DOHH2 (cell line): ENCODE measurements at regions not wholly inside any gene's neighbourhood (a gene's known extent, or its start where the extent isn't known, plus 50 kb on each side); places are given as distances from the start of the nearest gene placed in this dataset.

Experiments
- H3F3A ChIP-seq: fragments of 200-600 bp; sonication (generic), shearing (Covaris generic); 2 replicates; pipeline ENCODE4 v1.6.0; 2016; ENCODE audit warnings: antibody characterized with exemption, mild to moderate bottlenecking; ENCODE audit not compliant: control insufficient read depth, insufficient read depth
- H3K27ac ChIP-seq: fragments of 200-600 bp; sonication (generic); 2 replicates; pipeline ENCODE4 v1.5.1; 2014; ENCODE audit warnings: low read depth, mild to moderate bottlenecking, low read length, moderate library complexity
- H3K27me3 ChIP-seq: fragments of 200-600 bp; sonication (generic); 2 replicates; pipeline ENCODE4 v1.6.1; 2014; ENCODE audit warnings: mild to moderate bottlenecking, low read length, mixed read lengths; ENCODE audit not compliant: control insufficient read depth
- H3K36me3 ChIP-seq: fragments of 200-600 bp; sonication (generic); 2 replicates; pipeline ENCODE4 v1.6.1; 2014; ENCODE audit warnings: mild to moderate bottlenecking, low read length, moderate library complexity, mixed read lengths; ENCODE audit not compliant: control insufficient read depth
- H3K4me1 ChIP-seq: fragments of 200-600 bp; sonication (generic); 2 replicates; pipeline ENCODE4 v1.6.1; 2014; ENCODE audit warnings: mild to moderate bottlenecking, low read length, mixed read lengths; ENCODE audit not compliant: control insufficient read depth
- H3K4me2 ChIP-seq: fragments of 200-600 bp; sonication (generic); 2 replicates; pipeline ENCODE4 v1.6.0; 2014; ENCODE audit warnings: mild to moderate bottlenecking, low read length, moderate library complexity
- H3K4me3 ChIP-seq: fragments of 200-600 bp; sonication (generic); 2 replicates; pipeline ENCODE4 v1.5.1; 2014; ENCODE audit warnings: mild to moderate bottlenecking, low read length, mixed read lengths
- H3K79me2 ChIP-seq: fragments of 200-600 bp; sonication (generic); 2 replicates; pipeline ENCODE4 v1.6.1; 2014; ENCODE audit warnings: mild to moderate bottlenecking, low read length, mixed read lengths; ENCODE audit not compliant: control insufficient read depth
- H3K9me2 ChIP-seq: fragments of 200-600 bp; sonication (generic); replicated peaks from 2 replicates; pipeline ENCODE4 v1.6.1; 2014; ENCODE audit warnings: mild to moderate bottlenecking, low read length, mixed read lengths; ENCODE audit not compliant: control insufficient read depth
- H3K9me3 ChIP-seq: fragments of 200-600 bp; sonication (generic); 2 replicates; pipeline ENCODE4 v1.6.1; 2014; ENCODE audit warnings: antibody characterized with exemption, low read length, mixed read lengths; ENCODE audit not compliant: control insufficient read depth, insufficient read depth
- H4K20me1 ChIP-seq: fragments of 200-600 bp; sonication (generic); 2 replicates; pipeline ENCODE4 v1.6.0; 2014; ENCODE audit warnings: low read depth, mild to moderate bottlenecking, antibody characterized with exemption, low read length, moderate library complexity; ENCODE audit not compliant: control insufficient read depth, insufficient read depth
- EZH2phosphoT487 ChIP-seq: fragments of 200-600 bp; sonication (generic); IDR thresholded peaks from 2 replicates; pipeline ENCODE4 v1.6.1; 2017; ENCODE audit warnings: borderline replicate concordance, mild to moderate bottlenecking, antibody characterized with exemption, low read length, moderate library complexity, mixed read lengths
- TF ChIP-seq, protein P1 (sequence below): fragments of 200-600 bp; sonication (generic); IDR thresholded peaks from one replicate; pipeline ENCODE4 v1.5.1; 2014; ENCODE audit warnings: antibody characterized with exemption, mild to moderate bottlenecking, low read depth, low read length; ENCODE audit not compliant: poor library complexity, severe bottlenecking

DNA sequence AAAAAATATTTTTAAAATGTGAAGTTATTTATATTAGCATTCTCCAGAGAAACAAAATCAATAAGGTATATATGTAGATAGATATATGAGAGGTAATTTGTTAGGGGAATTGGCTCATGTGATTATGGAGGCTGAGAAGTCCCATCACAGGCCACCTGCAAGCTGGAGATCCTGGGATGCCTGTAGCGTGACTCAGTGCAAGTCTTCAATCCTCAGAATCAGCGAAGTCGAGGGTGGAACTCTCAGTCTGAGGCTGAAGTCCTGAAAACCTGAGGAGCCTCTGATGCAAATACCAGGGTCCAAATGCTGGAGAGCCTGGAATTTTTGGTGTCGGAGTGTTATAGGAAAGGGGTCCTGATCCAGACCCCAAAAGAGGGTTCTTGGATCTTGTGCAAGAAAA is 658.5 kb downstream of the USP25 start:
- no peak overlapping the region for H3K4me3 ChIP-seq
- no peaks in the 10 kb centered on the region for H3K27me3 ChIP-seq

GRCh38 chr21:16388911-16389560 is 659.3 kb downstream of the USP25 start:
- no peak for TF ChIP-seq EZH2phosphoT487
- TF ChIP-seq, protein P1, sequence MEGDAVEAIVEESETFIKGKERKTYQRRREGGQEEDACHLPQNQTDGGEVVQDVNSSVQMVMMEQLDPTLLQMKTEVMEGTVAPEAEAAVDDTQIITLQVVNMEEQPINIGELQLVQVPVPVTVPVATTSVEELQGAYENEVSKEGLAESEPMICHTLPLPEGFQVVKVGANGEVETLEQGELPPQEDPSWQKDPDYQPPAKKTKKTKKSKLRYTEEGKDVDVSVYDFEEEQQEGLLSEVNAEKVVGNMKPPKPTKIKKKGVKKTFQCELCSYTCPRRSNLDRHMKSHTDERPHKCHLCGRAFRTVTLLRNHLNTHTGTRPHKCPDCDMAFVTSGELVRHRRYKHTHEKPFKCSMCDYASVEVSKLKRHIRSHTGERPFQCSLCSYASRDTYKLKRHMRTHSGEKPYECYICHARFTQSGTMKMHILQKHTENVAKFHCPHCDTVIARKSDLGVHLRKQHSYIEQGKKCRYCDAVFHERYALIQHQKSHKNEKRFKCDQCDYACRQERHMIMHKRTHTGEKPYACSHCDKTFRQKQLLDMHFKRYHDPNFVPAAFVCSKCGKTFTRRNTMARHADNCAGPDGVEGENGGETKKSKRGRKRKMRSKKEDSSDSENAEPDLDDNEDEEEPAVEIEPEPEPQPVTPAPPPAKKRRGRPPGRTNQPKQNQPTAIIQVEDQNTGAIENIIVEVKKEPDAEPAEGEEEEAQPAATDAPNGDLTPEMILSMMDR = no peak
- Histone ChIP-seq H4K20me1 (no peaks in the 10 kb centered on the region), H3K27me3 (no peaks in the 10 kb centered on the region), H3F3A (no peaks in the 10 kb centered on the region), H3K4me2 (no peak overlapping the region), H3K4me3 (no peak overlapping the region), H3K36me3 (no peaks in the 10 kb centered on the region), H3K9me2 (no peaks in the 10 kb centered on the region), H3K27ac (no peak overlapping the region), H3K4me1 (no peaks in the 10 kb centered on the region), H3K79me2 (no peaks in the 10 kb centered on the region), H3K9me3 (no peaks in the 10 kb centered on the region; the same call in 1 of the 2 replicates)

More for the DNA sequence above, 658.5 kb downstream of the USP25 start:
- Histone ChIP-seq H4K20me1 (no peaks in the 10 kb centered on the region), H3F3A (no peaks in the 10 kb centered on the region), H3K4me1 (no peaks in the 10 kb centered on the region), H3K27ac (no peak overlapping the region), H3K36me3 (no peaks in the 10 kb centered on the region), H3K79me2 (no peaks in the 10 kb centered on the region), H3K9me2 (no peaks in the 10 kb centered on the region), H3K4me2 (no peak overlapping the region), H3K9me3 (no peaks in the 10 kb centered on the region; the same call in 1 of the 2 replicates)
- TF ChIP-seq EZH2phosphoT487 = no peak
- TF ChIP-seq, protein P1 = no peak

- no peaks in the 10 kb centered on the region for H3K79me2 ChIP-seq
- H3F3A ChIP-seq = no peaks in the 10 kb centered on the region
- TF ChIP-seq, protein P1 = no peak
- no peak for TF ChIP-seq EZH2phosphoT487
- H4K20me1 ChIP-seq = no peaks in the 10 kb centered on the region
- no peaks in the 10 kb centered on the region for H3K36me3 ChIP-seq
- H3K9me2 ChIP-seq = no peaks in the 10 kb centered on the region
- H3K4me1 ChIP-seq = no peaks in the 10 kb centered on the region
- H3K4me3 ChIP-seq = no peak overlapping the region
- no peak overlapping the region for H3K4me2 ChIP-seq
- H3K27ac ChIP-seq = no peak overlapping the region
- no peaks in the 10 kb centered on the region for H3K27me3 ChIP-seq
- H3K9me3 ChIP-seq = no peaks in the 10 kb centered on the region; the same call in 1 of the 2 replicates
These were observed 659.9 kb downstream of the USP25 start for GRCh38 chr21:16389643-16390042.
